ENCODE measurements at regions not wholly inside any gene's neighbourhood (a gene's known extent, or its start where the extent isn't known, plus 50 kb on each side); places are given as distances from the start of the nearest gene placed in this dataset.

- no peaks in the 10 kb centered on the region for H3K9me3 ChIP-seq
- no peak for TF ChIP-seq CTCF (IDR thresholded peaks at IDR 0.05)
- no peak for TF ChIP-seq POLR2A (IDR thresholded peaks at IDR 0.05)
- no peak overlapping the region for H3K4me3 ChIP-seq
These were observed 1357.6 kb upstream of the B3GALT2 start for GRCh38 chr1:194544012-194544411.

GRCh38 chr1:194538453-194538852 is 1352.0 kb upstream of the B3GALT2 start:
- H3K4me1 ChIP-seq = no peaks in the 10 kb centered on the region
- H3K36me3 ChIP-seq = no peaks in the 10 kb centered on the region
- H3K9me3 ChIP-seq = no peaks in the 10 kb centered on the region
- no peaks in the 10 kb centered on the region for H3K27me3 ChIP-seq
- TF ChIP-seq CTCF (IDR thresholded peaks at IDR 0.05) = no peak
- no peak for DNase-seq
- no peak overlapping the region for H3K4me3 ChIP-seq
- no peak overlapping the region for H3K27ac ChIP-seq

More at GRCh38 chr1:194544012-194544411, 1357.6 kb upstream of the B3GALT2 start:
- DNase-seq = no peak
- no peaks in the 10 kb centered on the region for H3K27me3 ChIP-seq
- H3K36me3 ChIP-seq = no peaks in the 10 kb centered on the region
- H3K4me1 ChIP-seq = no peaks in the 10 kb centered on the region
- no peak overlapping the region for H3K27ac ChIP-seq

DNA sequence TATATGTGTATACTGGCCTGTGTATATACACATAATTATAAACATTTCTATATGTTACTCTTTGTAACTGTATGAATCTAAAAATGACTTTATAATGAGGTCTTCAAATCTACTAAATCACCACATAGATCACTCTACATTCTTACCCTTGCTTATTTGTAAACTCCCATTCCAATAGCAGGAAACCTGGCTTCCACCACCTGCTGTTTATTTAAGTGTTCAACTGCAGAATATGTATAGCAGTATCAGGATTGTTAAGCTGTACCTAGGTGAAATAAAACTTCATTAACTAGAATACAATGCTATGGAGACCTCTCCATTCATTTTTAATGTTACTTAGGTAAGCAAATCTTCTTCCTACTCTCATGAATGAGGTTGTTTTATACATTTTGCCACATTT is 1351.1 kb upstream of the B3GALT2 start:
- Histone ChIP-seq H3K27me3 (no peaks in the 10 kb centered on the region), H3K4me1 (no peaks in the 10 kb centered on the region)
- TF ChIP-seq POLR2A (IDR thresholded peaks at IDR 0.05) (no peak), CTCF (IDR thresholded peaks at IDR 0.05) (no peak)

DNA sequence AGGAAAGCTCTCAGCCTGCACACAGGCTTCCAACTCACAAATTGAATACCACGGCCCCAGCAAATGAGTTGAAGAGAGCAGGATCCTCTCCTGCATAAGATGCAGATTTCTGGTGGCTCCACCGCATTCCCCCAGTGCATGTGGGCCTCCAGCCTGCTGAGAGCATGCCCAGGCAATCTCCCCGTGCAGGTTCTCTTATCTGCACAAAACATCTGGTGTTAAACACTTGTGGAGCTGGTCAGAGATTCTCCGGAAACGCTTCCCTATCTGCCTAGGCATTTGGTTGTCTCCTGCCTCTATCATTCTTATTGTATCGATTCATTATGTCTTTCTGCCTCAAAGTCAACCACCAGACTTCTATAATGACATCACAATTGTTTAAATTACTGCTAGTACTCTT is 1349.0 kb upstream of the B3GALT2 start:
- H3K4me3 ChIP-seq = no peak overlapping the region
- no peak for TF ChIP-seq POLR2A (IDR thresholded peaks at IDR 0.05)
- no peak for TF ChIP-seq CTCF (IDR thresholded peaks at IDR 0.05)
- H3K36me3 ChIP-seq = no peaks in the 10 kb centered on the region
- no peak for DNase-seq
- no peaks in the 10 kb centered on the region for H3K27me3 ChIP-seq
- H3K4me1 ChIP-seq = no peaks in the 10 kb centered on the region
- H3K9me3 ChIP-seq = no peaks in the 10 kb centered on the region
- no peak overlapping the region for H3K27ac ChIP-seq

More for the DNA sequence above, 1351.1 kb upstream of the B3GALT2 start:
- no peak overlapping the region for H3K4me3 ChIP-seq
- H3K36me3 ChIP-seq = no peaks in the 10 kb centered on the region
- H3K27ac ChIP-seq = no peak overlapping the region
- no peaks in the 10 kb centered on the region for H3K9me3 ChIP-seq
- no peak for DNase-seq

DNA sequence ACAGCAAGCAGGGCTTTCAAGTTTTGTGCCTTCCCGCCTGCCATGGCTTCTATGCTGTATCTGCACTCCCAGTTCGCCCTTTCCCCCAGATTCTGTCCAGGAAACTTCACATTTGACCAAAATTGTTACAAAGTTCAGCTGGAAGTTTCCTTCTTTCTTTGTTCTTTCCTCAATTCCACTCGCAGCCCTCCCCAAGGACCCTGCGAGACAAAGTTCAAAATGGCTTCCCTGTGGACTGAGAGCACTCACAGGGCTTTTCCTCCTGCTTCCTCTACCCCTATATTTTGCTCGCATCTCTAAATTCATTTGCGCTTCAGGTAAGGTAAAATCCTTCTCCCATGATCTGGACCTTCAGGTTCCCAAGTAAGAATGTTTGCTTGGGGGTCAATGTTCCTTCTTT is 1348.4 kb upstream of the B3GALT2 start:
- Histone ChIP-seq H3K27ac (no peak overlapping the region), H3K4me3 (no peak overlapping the region), H3K36me3 (no peaks in the 10 kb centered on the region), H3K9me3 (no peaks in the 10 kb centered on the region), H3K4me1 (no peaks in the 10 kb centered on the region), H3K27me3 (no peaks in the 10 kb centered on the region)
- TF ChIP-seq POLR2A (IDR thresholded peaks at IDR 0.05) (no peak), CTCF (IDR thresholded peaks at IDR 0.05) (no peak)
- no peak for DNase-seq

DNA sequence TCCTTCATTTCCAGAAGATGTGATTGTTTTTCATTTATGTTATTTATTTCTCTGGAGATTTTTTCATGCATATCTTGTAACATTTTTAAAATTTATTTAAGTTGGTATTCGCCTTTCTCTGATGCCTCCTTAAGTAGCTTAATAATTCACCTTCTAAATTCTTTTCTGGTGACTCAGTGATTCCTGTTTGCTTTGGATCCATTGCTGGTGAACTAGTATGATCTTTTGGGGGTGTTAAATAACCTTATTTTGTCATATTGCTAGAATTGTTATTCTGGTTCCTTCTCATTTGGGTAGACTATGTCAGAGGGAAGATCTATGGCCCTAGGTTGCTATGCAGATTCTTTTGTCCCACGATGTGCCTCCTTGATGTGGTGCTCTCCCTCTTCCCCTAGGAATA is 1347.2 kb upstream of the B3GALT2 start:
- H3K27ac ChIP-seq = no peak overlapping the region
- no peak overlapping the region for H3K4me3 ChIP-seq
- no peaks in the 10 kb centered on the region for H3K27me3 ChIP-seq
- TF ChIP-seq CTCF (IDR thresholded peaks at IDR 0.05) (no peak), POLR2A (IDR thresholded peaks at IDR 0.05) (no peak)
- no peaks in the 10 kb centered on the region for H3K9me3 ChIP-seq
- H3K36me3 ChIP-seq = no peaks in the 10 kb centered on the region
- H3K4me1 ChIP-seq = no peaks in the 10 kb centered on the region
- DNase-seq = no peak
